H1 (cell line): ENCODE measurements at regions not wholly inside any gene's neighbourhood (a gene's known extent, or its start where the extent isn't known, plus 50 kb on each side); places are given as distances from the start of the nearest gene placed in this dataset.

Experiments used
- CTCF ChIA-PET: fragments of 300-600 bp; sonication (Branson Sonifier 250); formaldehyde crosslinking; loops from one replicate; lab custom pipeline; 2021; ENCODE audit not compliant: partially characterized antibody; lab: Charles Lee
- POLR2A ChIA-PET: fragments of 300-600 bp; sonication (Branson Sonifier 250); formaldehyde crosslinking; loops from one replicate; lab custom pipeline; 2021; ENCODE audit warnings: inconsistent platforms; ENCODE audit not compliant: partially characterized antibody; lab: Charles Lee
- DNase-seq, 2 experiments: peaks; one replicate each; pipeline versions ENCODE4 v3.0.0 to v3.0.0-alpha.2; 2010 to 2022; ENCODE audit warnings: low spot score in 2 of 2, low read depth in 1 of 2, mixed read lengths in 1 of 2
- FAIRE-seq: peaks from 2 replicates; lab custom pipeline; 2011; peaks lifted over from hg19 to GRCh38; lab: Jason Lieb, UNC
- H2AFZ ChIP-seq: 2 replicates; pipeline ENCODE4 v1.8.1; 2012; ENCODE audit warnings: low read length, inconsistent platforms
- H2AK5ac ChIP-seq: 2 replicates; pipeline ENCODE4 v1.6.1; 2013; ENCODE audit warnings: low read depth, low read length
- H2BK120ac ChIP-seq: replicated peaks from 2 replicates; pipeline ENCODE3; 2013; ENCODE audit warnings: low read depth, low read length, inconsistent platforms
- H2BK12ac ChIP-seq: 2 replicates; pipeline ENCODE4 v1.6.1; 2013; ENCODE audit warnings: low read depth, low read length
- H2BK15ac ChIP-seq: 2 replicates; pipeline ENCODE4 v1.6.1; 2013; ENCODE audit warnings: low read length
- H2BK20ac ChIP-seq: 2 replicates; pipeline ENCODE4 v1.6.1; 2013; ENCODE audit warnings: low read length
- H2BK5ac ChIP-seq: 2 replicates; pipeline ENCODE4 v1.6.1; 2013; ENCODE audit warnings: low read depth, low read length
- H3K14ac ChIP-seq: 2 replicates; pipeline ENCODE4 v1.6.1; 2013; ENCODE audit warnings: inconsistent platforms; ENCODE audit not compliant: insufficient read length
- H3K18ac ChIP-seq: 2 replicates; pipeline ENCODE4 v1.6.1; 2013; ENCODE audit warnings: low read length; ENCODE audit errors: extremely low read depth
- H3K23ac ChIP-seq: 2 replicates; pipeline ENCODE4 v1.6.1; 2013; ENCODE audit warnings: inconsistent platforms; ENCODE audit not compliant: insufficient read length
- H3K23me2 ChIP-seq: 2 replicates; pipeline ENCODE4 v1.6.1; 2013; ENCODE audit warnings: low read depth, low read length
- H3K27ac ChIP-seq: 2 replicates; pipeline ENCODE4 v1.6.1; 2011; ENCODE audit warnings: low read depth, low read length, inconsistent platforms
- H3K27me3 ChIP-seq, 4 experiments: replicated peaks in 1 of 4; 1 replicate in 1 of 4; 2 replicates in 3 of 4; pipeline versions ENCODE4 v1.6.1 to v1.8.1; 2011 to 2013; ENCODE audit warnings: low read length in 3 of 4, mild to moderate bottlenecking in 3 of 4, inconsistent platforms in 2 of 4, mixed read lengths in 2 of 4, moderate library complexity in 1 of 4; ENCODE audit not compliant: control insufficient read depth in 3 of 4, insufficient read depth in 3 of 4; ENCODE audit errors: extremely low read depth in 1 of 4
- H3K36me3 ChIP-seq, 4 experiments: 2 replicates each; pipeline versions ENCODE4 v1.6.1 to v1.8.1; 2011 to 2013; ENCODE audit warnings: mild to moderate bottlenecking in 4 of 4, low read length in 3 of 4, moderate library complexity in 2 of 4, control low read depth in 1 of 4, inconsistent platforms in 1 of 4; ENCODE audit not compliant: insufficient read depth in 4 of 4, control insufficient read depth in 2 of 4
- H3K4ac ChIP-seq: replicated peaks from 2 replicates; pipeline ENCODE3; 2013; ENCODE audit warnings: low read length, low read depth, mixed read lengths, inconsistent platforms; ENCODE audit not compliant: insufficient read length
- H3K4me1 ChIP-seq, 4 experiments: replicated peaks in 1 of 4; 1 replicate in 1 of 4; 2 replicates in 3 of 4; pipeline versions ENCODE4 v1.6.1 to v1.8.1; 2011 to 2013; ENCODE audit warnings: low read length in 3 of 4, inconsistent platforms in 2 of 4, mixed read lengths in 1 of 4; ENCODE audit not compliant: insufficient read depth in 4 of 4, control insufficient read depth in 3 of 4
- H3K4me2 ChIP-seq, 2 experiments: 2 replicates each; pipeline versions ENCODE4 v1.6.1 to v1.8.1; 2011 to 2013; ENCODE audit warnings: low read depth in 2 of 2, low read length in 2 of 2, control low read depth in 1 of 2, inconsistent platforms in 1 of 2, mild to moderate bottlenecking in 1 of 2; ENCODE audit not compliant: insufficient read depth in 1 of 2
- H3K4me3 ChIP-seq, 4 experiments: fragments of 200-600, 300-600 bp in 1 of 4; sonication (generic), shearing (Covaris generic), sonication (Bioruptor Twin) in 1 of 4; 2 replicates each; pipeline versions ENCODE4 v1.5.1 to v1.8.1; 2011 to 2016; ENCODE audit warnings: low read length in 4 of 4, low read depth in 3 of 4, control low read depth in 2 of 4, inconsistent platforms in 2 of 4, mild to moderate bottlenecking in 2 of 4, mixed read lengths in 1 of 4, moderate library complexity in 1 of 4; ENCODE audit not compliant: insufficient read depth in 2 of 4; ENCODE audit errors: extremely low read depth in 1 of 4
- H3K56ac ChIP-seq: replicated peaks from 2 replicates; pipeline ENCODE3; 2013; ENCODE audit warnings: low read depth, mild to moderate bottlenecking, mixed read lengths, low read length, inconsistent platforms; ENCODE audit not compliant: insufficient read length
- H3K79me1 ChIP-seq: 2 replicates; pipeline ENCODE4 v1.6.1; 2013; ENCODE audit warnings: low read depth, low read length, control low read depth
- H3K79me2 ChIP-seq, 2 experiments: 2 replicates each; pipeline versions ENCODE4 v1.6.1 to v1.8.1; 2012 to 2013; ENCODE audit warnings: low read length in 2 of 2, mild to moderate bottlenecking in 2 of 2, inconsistent platforms in 1 of 2; ENCODE audit not compliant: insufficient read depth in 2 of 2, control insufficient read depth in 1 of 2
- H3K9ac ChIP-seq, 4 experiments: replicated peaks in 1 of 4; 1 replicate in 1 of 4; 2 replicates in 3 of 4; pipeline versions ENCODE4 v1.6.1 to v1.8.1; 2011 to 2013; ENCODE audit warnings: low read depth in 3 of 4, low read length in 3 of 4, control low read depth in 2 of 4, mild to moderate bottlenecking in 2 of 4, moderate library complexity in 2 of 4, inconsistent platforms in 1 of 4; ENCODE audit errors: extremely low read depth in 1 of 4
- H3K9me3 ChIP-seq, 2 experiments: 2 replicates each; pipeline versions ENCODE4 v1.6.1 to v1.8.1; 2012 to 2013; ENCODE audit warnings: mild to moderate bottlenecking in 2 of 2, moderate library complexity in 2 of 2, control low read depth in 1 of 2, inconsistent platforms in 1 of 2, low read depth in 1 of 2, low read length in 1 of 2, mixed read lengths in 1 of 2; ENCODE audit not compliant: insufficient read depth in 2 of 2
- H4K20me1 ChIP-seq, 2 experiments: replicated peaks in 1 of 2; 2 replicates each; pipeline versions ENCODE3 to v1.8.1; 2011 to 2013; ENCODE audit warnings: inconsistent platforms in 2 of 2, low read length in 2 of 2, mild to moderate bottlenecking in 1 of 2; ENCODE audit not compliant: insufficient read depth in 2 of 2, control insufficient read depth in 1 of 2
- H4K5ac ChIP-seq: 2 replicates; pipeline ENCODE4 v1.6.1; 2013; ENCODE audit warnings: low read length, low read depth, mixed read lengths, inconsistent platforms; ENCODE audit not compliant: insufficient read length
- H4K8ac ChIP-seq: 2 replicates; pipeline ENCODE4 v1.8.0; 2013; ENCODE audit warnings: mild to moderate bottlenecking, moderate library complexity, low read length, inconsistent platforms; ENCODE audit not compliant: insufficient read depth; ENCODE audit errors: extremely low read depth
- H4K91ac ChIP-seq: replicated peaks from 2 replicates; pipeline ENCODE3; 2013; ENCODE audit warnings: low read length, mixed read lengths, inconsistent platforms; ENCODE audit not compliant: insufficient read length
- BRCA1 ChIP-seq: IDR thresholded peaks from 2 replicates; pipeline ENCODE4 v1.6.1; 2012; ENCODE audit warnings: low read depth, low read length, improper control_type of control experiment
- CREB1 ChIP-seq: IDR thresholded peaks from 2 replicates; pipeline ENCODE4 v1.6.1; 2012; ENCODE audit warnings: inconsistent platforms
- HDAC6 ChIP-seq: IDR thresholded peaks from one replicate; pipeline ENCODE4 v1.7.1; 2012; ENCODE audit warnings: low read depth, mild to moderate bottlenecking, inconsistent platforms, low read length, moderate library complexity
- NRF1 ChIP-seq: IDR thresholded peaks from 2 replicates; pipeline ENCODE4 v1.6.1; 2011; ENCODE audit warnings: mild to moderate bottlenecking, low read depth, low read length, improper control_type of control experiment
- TAF7 ChIP-seq: optimal IDR thresholded peaks from 2 replicates; pipeline ENCODE3; 2011; ENCODE audit warnings: low read depth, mild to moderate bottlenecking, inconsistent platforms, low read length, moderate library complexity, borderline replicate concordance
- WGBS, 2 experiments: shearing (Covaris generic) in 1 of 2; methylation state at CpG; one replicate each; pipeline versions ENCODE4 v1.1.6 to v1.1.7; 2013 to 2015; ENCODE audit warnings: low lambda C conversion rate in 2 of 2, mixed read lengths in 2 of 2, inconsistent platforms in 1 of 2, low coverage in 1 of 2, missing lambda C conversion rate in 1 of 2; ENCODE audit not compliant: insufficient replicate concordance in 2 of 2, insufficient coverage in 1 of 2, insufficient read length in 1 of 2; ENCODE audit errors: extremely low coverage in 1 of 2, missing lambda C conversion rate in 1 of 2; 5-methylcytosine and 5-hydroxymethylcytosine counted together

- no peak overlapping the region for H4K5ac ChIP-seq
- H3K4me1 ChIP-seq: peaks cover 0 to 3% (median 0%) of the 10 kb centered on the region in 4 experiments; a peak in 1 of 7 replicates
- no peak overlapping the region for H3K18ac ChIP-seq
- H3K23ac ChIP-seq: no peak overlapping the region
- H3K9me3 ChIP-seq: no peaks in the 10 kb centered on the region
- H2BK120ac ChIP-seq: no peak overlapping the region
- no peaks in the 10 kb centered on the region for H4K20me1 ChIP-seq
- no peaks in the 10 kb centered on the region for H3K79me2 ChIP-seq
- H2BK5ac ChIP-seq: no peak overlapping the region
- no peak overlapping the region for H2AK5ac ChIP-seq
- H3K9ac ChIP-seq: no peak overlapping the region
- ChIA-PET POLR2A (no interaction called here), CTCF (interaction anchor here (0.7 kb wide), 2 partner anchors 93 to 430 kb away, joined by 3 read pairs; no protein-coding TSS in a partner anchor)
- H3K27me3 ChIP-seq: no peaks in the 10 kb centered on the region
- no peak overlapping the region for H3K4me2 ChIP-seq
- no peak overlapping the region for H3K14ac ChIP-seq
- 74% methylated on average over 3 of the region's 3 CpGs; no CpG with 5 or more reads in 1 of the 2 experiments for WGBS, 2 experiments
- H3K79me1 ChIP-seq: no peaks in the 10 kb centered on the region
- H2AFZ ChIP-seq: no peak overlapping the region
- no peak overlapping the region for H3K4ac ChIP-seq
- FAIRE-seq: no peak
- no peak overlapping the region for H3K56ac ChIP-seq
- H4K91ac ChIP-seq: no peak overlapping the region
- no peak overlapping the region for H2BK20ac ChIP-seq
- H3K36me3 ChIP-seq: no peaks in the 10 kb centered on the region
- H4K8ac ChIP-seq: no peak overlapping the region
- no peak overlapping the region for H2BK12ac ChIP-seq
- no peak overlapping the region for H3K27ac ChIP-seq
- H3K23me2 ChIP-seq: no peaks in the 10 kb centered on the region
- no peak overlapping the region for H3K4me3 ChIP-seq
- DNase-seq: no peak
- TF ChIP-seq HDAC6: no peak
- no peak for TF ChIP-seq TAF7
- no peak for TF ChIP-seq BRCA1
- TF ChIP-seq NRF1: no peak
- no peak for TF ChIP-seq CREB1
- H2BK15ac ChIP-seq: no peak overlapping the region
Measured at GRCh38 chr11:110886288-110886970, 174.2 kb upstream of the ARHGAP20 start.
